Naive thymus-derived CD8-positive, alpha-beta T cell (primary cell): ENCODE measurements at regions not wholly inside any gene's neighbourhood (a gene's known extent, or its start where the extent isn't known, plus 50 kb on each side); places are given as distances from the start of the nearest gene placed in this dataset.
"Not testable (repeated sequence)": the region's sequence is repeated elsewhere in the genome, so short reads cannot be mapped to it uniquely, and the experiment has no call there.

Experiments
- ATAC-seq, 2 donors: fragments of 150-1000 bp; cut with Tn5 transposase in 1 of 2; sonication (Bioruptor Pico), chemical (Tn5 transposase) in 1 of 2; 1 replicate in 1 of 2; 2 replicates in 1 of 2; pipeline ENCODE4 v1.10.0; 2021; ENCODE audit warnings: mild to moderate bottlenecking in 2 of 2, moderate library complexity in 2 of 2
- POLR2A ChIA-PET: fragments of 350-600 bp; sonication (Branson Sonifier 250); formaldehyde crosslinking; loops from one replicate; lab custom pipeline; 2021; ENCODE audit warnings: antibody characterized with exemption; lab: Charles Lee
- DNase-seq, 10 donors: peaks; one replicate each; pipeline versions ENCODE4 v3.0.0 to v3.0.0-alpha.2; 2020 to 2022
- H3K27ac Mint-ChIP-seq, 10 donors: one replicate each; pipeline ENCODE4 v1.8.0; 2020 to 2022; ENCODE audit warnings: mild to moderate bottlenecking in 10 of 10, mixed read lengths in 10 of 10, moderate library complexity in 4 of 10, inconsistent platforms in 1 of 10
- H3K27me3 Mint-ChIP-seq, 5 donors: one replicate each; pipeline ENCODE4 v1.8.0; 2021 to 2022; ENCODE audit warnings: mixed read lengths in 5 of 5
- H3K36me3 Mint-ChIP-seq, 3 donors: one replicate each; pipeline ENCODE4 v1.8.0; 2020 to 2022; ENCODE audit warnings: mixed read lengths in 3 of 3, mild to moderate bottlenecking in 2 of 3, inconsistent platforms in 1 of 3
- H3K4me1 Mint-ChIP-seq, 4 donors: one replicate each; pipeline ENCODE4 v1.8.0; 2021 to 2022; ENCODE audit warnings: mixed read lengths in 4 of 4
- H3K4me3 Mint-ChIP-seq, 10 donors: one replicate each; pipeline ENCODE4 v1.8.0; 2020 to 2022; ENCODE audit warnings: mild to moderate bottlenecking in 10 of 10, mixed read lengths in 10 of 10, moderate library complexity in 6 of 10, inconsistent platforms in 1 of 10
- H3K9me3 Mint-ChIP-seq, 9 donors: one replicate each; pipeline ENCODE4 v1.8.0; 2020 to 2022; ENCODE audit warnings: mixed read lengths in 9 of 9, mild to moderate bottlenecking in 3 of 9, inconsistent platforms in 1 of 9, moderate library complexity in 1 of 9

DNA sequence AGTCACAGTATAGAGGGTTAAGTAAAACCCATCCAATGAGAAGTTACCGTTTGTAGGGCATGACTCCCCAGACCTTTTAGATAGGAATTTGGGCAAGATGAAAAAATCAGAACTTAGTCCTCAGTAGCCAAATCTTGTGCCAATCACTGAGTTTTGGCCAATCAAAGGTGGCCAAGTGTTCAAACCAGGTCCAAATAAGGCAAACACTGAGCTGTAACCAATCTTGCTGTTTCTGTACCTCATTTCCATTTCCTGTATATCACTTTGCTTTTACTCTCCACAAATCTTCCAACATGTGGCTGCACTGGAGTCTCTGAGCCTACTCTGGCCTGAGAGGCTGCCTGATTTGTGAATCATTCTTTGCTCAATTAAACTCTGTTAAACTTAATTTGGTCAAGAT is 81.8 kb upstream of the GPR6 start:
- Mint-ChIP-seq H3K4me3 (no peak overlapping the region), H3K4me1 (peaks cover 0 to 34% (median under 1%) of the 10 kb centered on the region in 4 donors), H3K27ac (no peak overlapping the region), H3K36me3 (no peaks in the 10 kb centered on the region), H3K27me3 (peaks cover 2 to 16% (median 6%) of the 10 kb centered on the region in 5 donors), H3K9me3 (peaks cover 0 to 7% (median 0%) of the 10 kb centered on the region in 9 donors)
- ATAC-seq (no peak), DNase-seq (no peak)
- POLR2A ChIA-PET = no interaction called here

DNA sequence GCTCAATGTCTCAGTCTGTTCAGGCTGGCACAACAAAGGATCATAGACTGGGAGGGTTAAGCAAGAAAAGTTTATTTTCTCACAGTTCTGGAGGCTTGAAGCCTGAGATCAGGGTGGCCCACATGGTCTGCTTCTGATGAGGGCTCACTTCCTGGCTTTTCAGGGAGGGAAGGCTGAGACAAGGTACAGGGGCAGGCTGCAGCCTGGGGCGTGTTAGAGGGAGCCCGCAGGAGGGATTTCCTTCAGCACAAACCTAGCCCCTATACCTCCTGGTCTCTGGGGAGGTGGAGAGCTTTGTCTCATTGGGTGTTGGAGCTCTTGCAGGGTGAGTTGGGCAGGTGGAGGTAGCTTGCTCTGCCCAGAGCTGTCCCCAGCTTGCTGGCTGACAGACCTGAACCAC is 81.1 kb upstream of the GPR6 start:
- Mint-ChIP-seq H3K27me3 (peaks cover under 1 to 12% (median 3%) of the 10 kb centered on the region in 5 donors), H3K27ac (no peak overlapping the region), H3K4me3 (no peak overlapping the region), H3K4me1 (peaks cover 0 to 29% (median under 1%) of the 10 kb centered on the region in 4 donors), H3K9me3 (peaks cover 0 to 7% (median 0%) of the 10 kb centered on the region in 9 donors), H3K36me3 (no peaks in the 10 kb centered on the region)
- no peak for ATAC-seq
- no peak for DNase-seq
- POLR2A ChIA-PET = no interaction called here

DNA sequence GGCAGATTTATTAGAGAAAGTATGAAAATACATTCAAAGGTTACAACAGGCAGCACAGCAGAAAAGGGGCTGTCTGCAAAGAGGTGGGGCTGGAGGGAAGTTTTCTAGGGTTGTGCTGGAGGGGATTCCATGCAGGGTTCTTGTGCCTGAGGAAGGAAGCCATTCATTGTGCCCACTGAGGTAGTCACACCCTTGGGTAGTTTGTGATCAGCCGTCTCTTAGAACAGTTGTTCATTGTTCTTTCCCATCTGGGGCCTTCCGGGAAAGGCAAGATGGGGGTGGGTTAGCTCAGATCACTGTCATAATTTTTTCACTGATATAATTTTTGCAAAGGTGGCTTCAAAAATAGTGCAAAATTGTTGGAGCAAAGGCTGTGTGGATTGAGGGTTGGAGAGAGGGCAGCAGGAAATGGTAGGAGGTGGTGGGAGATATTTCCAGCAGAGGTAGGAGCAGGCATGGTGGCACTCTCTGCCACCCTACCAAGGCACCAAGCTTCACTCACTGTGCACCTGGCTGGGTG is 80.5 kb upstream of the GPR6 start:
- Mint-ChIP-seq H3K4me3 (peak overlapping the region in 1 of 10 donors; percentile 46), H3K27me3 (peaks cover 0 to 8% (median under 1%) of the 10 kb centered on the region in 5 donors), H3K4me1 (peaks cover 0 to 23% (median 0%) of the 10 kb centered on the region in 4 donors), H3K36me3 (no peaks in the 10 kb centered on the region), H3K9me3 (peaks cover 0 to 7% (median 0%) of the 10 kb centered on the region in 9 donors), H3K27ac (peak overlapping the region in 1 of 10 donors; percentile 29)
- POLR2A ChIA-PET = no interaction called here
- no peak for ATAC-seq
- DNase-seq = no peak

DNA sequence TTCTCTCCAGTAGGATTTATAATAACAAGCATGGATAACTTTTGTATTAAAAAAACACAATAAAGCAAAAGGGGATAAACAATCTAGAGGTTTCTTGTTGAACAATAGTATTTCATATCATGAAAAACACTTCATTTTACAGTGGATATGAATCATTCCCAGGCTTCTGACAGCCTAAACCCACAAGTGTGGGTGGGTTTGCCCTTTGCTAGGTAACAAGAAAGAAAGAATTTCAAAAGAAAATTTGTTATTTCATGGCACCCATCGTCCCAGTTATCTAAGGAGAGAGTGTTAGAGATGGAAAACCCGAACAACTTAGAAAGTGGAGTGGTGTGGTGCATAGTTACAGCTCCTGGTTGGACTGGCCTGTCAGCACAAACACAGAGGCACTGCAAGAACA is 76.1 kb upstream of the GPR6 start:
- H3K27me3 Mint-ChIP-seq = peaks cover 0 to 16% (median 8%) of the 10 kb centered on the region in 5 donors
- no peak overlapping the region for H3K4me3 Mint-ChIP-seq

DNA sequence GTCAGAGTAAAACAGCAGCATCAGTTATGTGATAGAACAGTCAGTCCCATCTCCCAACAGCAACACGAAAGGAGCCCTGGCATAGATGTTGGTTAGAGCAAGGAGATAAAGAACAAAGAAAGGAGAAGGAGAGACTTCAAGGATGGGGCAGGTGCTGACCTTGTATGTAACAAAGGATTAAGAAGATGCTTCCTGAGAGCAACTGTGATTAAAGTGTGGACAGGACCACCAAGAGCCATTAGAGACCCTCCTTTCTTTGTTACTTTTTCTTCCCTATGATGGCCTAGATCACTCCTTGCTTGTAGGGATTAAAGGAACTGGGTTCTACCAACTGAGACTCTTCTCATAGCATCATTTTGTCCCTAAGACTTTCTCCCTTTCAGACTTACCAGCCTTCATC is 75.2 kb upstream of the GPR6 start:
- ATAC-seq = no peak
- POLR2A ChIA-PET = no interaction called here
- DNase-seq = no peak
- no peak overlapping the region for H3K27ac Mint-ChIP-seq
- H3K27me3 Mint-ChIP-seq = peaks cover 0 to 14% (median 8%) of the 10 kb centered on the region in 5 donors
- no peaks in the 10 kb centered on the region for H3K4me1 Mint-ChIP-seq
- no peaks in the 10 kb centered on the region for H3K9me3 Mint-ChIP-seq
- no peaks in the 10 kb centered on the region for H3K36me3 Mint-ChIP-seq
- no peak overlapping the region for H3K4me3 Mint-ChIP-seq

More for the DNA sequence above, 76.1 kb upstream of the GPR6 start:
- POLR2A ChIA-PET = no interaction called here
- H3K36me3 Mint-ChIP-seq = no peaks in the 10 kb centered on the region
- no peaks in the 10 kb centered on the region for H3K9me3 Mint-ChIP-seq
- H3K27ac Mint-ChIP-seq = no peak overlapping the region
- no peak for ATAC-seq
- no peak for DNase-seq
- peaks cover 0 to under 1% (median 0%) of the 10 kb centered on the region in 4 donors for H3K4me1 Mint-ChIP-seq

DNA sequence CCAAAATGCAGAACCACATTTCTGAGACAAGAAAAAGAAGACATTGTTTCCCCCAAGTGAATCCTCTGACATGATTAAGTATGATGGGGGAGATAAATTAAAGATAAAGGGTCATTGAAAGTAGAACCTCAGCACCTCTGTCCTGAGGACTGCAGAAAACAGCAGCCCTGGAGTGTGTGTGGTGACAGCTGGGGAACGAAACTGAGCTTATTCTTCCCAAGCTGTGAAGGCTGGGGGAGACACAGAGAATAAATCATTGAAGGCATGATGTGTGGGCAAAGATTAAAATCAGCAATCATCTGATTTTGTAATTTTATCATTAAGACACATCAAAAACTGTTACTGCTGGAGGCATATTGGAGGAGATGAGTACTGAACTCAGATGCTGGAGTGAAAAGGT is 67.5 kb upstream of the GPR6 start:
- POLR2A ChIA-PET = no interaction called here
- H3K27me3 Mint-ChIP-seq = peaks cover 0 to 11% (median 1%) of the 10 kb centered on the region in 5 donors
- no peaks in the 10 kb centered on the region for H3K4me1 Mint-ChIP-seq
- no peak for ATAC-seq
- H3K4me3 Mint-ChIP-seq = no peak overlapping the region
- no peak overlapping the region for H3K27ac Mint-ChIP-seq
- H3K36me3 Mint-ChIP-seq = no peaks in the 10 kb centered on the region
- H3K9me3 Mint-ChIP-seq = no peaks in the 10 kb centered on the region
- no peak for DNase-seq

DNA sequence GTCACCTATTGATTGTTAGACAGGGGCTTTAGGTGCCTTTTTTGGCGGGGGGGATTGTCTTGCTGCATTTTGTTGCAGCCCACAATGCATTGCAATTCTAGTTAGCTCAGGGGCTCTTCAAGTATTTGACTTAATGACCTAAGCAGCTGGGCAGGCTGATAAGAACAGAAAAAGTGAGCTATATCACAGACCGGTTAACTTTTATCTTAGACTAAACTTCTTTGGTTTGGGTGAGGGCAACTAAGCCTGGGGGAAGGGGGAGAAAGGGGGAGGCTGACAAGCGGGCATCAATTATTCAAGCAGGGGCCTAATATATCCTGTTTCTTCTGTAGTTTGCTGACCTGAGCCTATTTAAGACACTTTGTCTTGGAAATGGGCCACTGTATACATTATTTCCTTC is 66.0 kb upstream of the GPR6 start:
- H3K36me3 Mint-ChIP-seq = no peaks in the 10 kb centered on the region
- no peak for ATAC-seq
- H3K9me3 Mint-ChIP-seq = no peaks in the 10 kb centered on the region
- H3K27me3 Mint-ChIP-seq = peaks cover 0 to 7% (median 1%) of the 10 kb centered on the region in 5 donors
- POLR2A ChIA-PET = no interaction called here
- H3K27ac Mint-ChIP-seq = no peak overlapping the region
- H3K4me3 Mint-ChIP-seq = no peak overlapping the region
- DNase-seq = no peak
- H3K4me1 Mint-ChIP-seq = peaks cover 0 to 2% (median 0%) of the 10 kb centered on the region in 4 donors

DNA sequence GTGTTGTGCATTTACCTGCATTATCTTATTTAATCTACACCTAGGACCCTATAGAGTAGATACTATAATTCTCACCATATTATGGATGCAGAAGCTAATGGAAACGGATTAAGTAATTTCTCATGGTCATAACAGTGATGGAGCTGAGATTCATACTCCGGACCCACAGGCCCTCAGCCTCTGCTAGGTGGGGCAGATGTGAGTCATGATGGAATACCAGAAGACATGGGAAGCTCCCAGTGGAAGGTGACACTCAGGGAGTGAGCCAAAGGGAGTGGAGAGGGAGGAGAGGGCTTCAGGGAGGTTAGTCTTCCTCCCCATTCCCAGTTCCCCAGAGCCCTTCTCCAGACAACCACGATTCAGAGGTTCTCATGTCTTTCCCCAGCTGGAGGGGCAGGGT is 65.2 kb upstream of the GPR6 start:
- POLR2A ChIA-PET = no interaction called here
- Mint-ChIP-seq H3K36me3 (no peaks in the 10 kb centered on the region), H3K4me3 (no peak overlapping the region), H3K4me1 (peaks cover 0 to 2% (median 0%) of the 10 kb centered on the region in 4 donors), H3K27me3 (peaks cover 0 to 7% (median 1%) of the 10 kb centered on the region in 5 donors), H3K27ac (no peak overlapping the region), H3K9me3 (no peaks in the 10 kb centered on the region)
- DNase-seq (no peak), ATAC-seq (no peak)

DNA sequence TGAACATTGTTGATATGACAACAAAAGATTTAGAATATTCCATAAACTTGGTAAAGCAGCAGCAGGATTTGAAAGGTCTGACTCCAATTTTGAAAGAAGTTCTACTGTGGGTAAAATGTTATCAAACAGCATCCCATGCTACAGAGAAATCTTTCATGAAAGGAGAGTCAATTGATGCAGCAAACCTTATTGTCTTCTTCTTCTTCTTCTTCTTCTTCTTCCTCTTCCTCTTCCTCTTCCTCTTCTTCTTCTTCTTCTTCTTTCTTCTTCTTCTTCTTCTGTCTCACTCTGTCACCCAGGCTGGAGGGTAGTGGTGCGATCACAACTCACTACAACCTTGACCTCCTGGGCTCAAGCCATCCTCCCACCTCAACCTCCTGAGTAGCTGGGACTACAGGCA is 62.4 kb upstream of the GPR6 start:
- ATAC-seq, H3K27ac Mint-ChIP-seq, H3K9me3 Mint-ChIP-seq, H3K4me3 Mint-ChIP-seq, H3K36me3 Mint-ChIP-seq, H3K4me1 Mint-ChIP-seq, POLR2A ChIA-PET, H3K27me3 Mint-ChIP-seq, DNase-seq: not testable (repeated sequence)

DNA sequence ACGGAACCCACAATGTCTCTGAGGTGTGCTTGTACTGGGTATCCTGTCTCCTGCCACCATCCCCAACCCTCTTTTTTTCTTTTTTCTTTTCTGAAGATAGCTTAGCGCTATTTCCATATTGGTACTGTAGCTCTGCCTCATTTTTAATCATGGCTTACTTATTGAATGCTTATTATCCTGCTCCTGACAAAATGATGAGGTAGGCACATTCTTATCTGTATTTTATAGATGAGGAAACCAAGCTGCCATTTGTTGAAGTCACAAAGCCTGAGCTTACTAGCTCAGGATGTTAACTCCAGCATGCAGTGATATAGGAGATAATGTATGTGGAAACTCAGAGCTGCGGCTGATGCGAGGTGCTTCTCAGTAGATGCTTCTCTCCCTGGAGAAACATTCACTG is 61.4 kb upstream of the GPR6 start:
- no peaks in the 10 kb centered on the region for H3K9me3 Mint-ChIP-seq
- H3K4me3 Mint-ChIP-seq = no peak overlapping the region
- peaks cover 0 to 9% (median 6%) of the 10 kb centered on the region in 5 donors for H3K27me3 Mint-ChIP-seq
- no peak overlapping the region for H3K27ac Mint-ChIP-seq
- no peak for ATAC-seq
- peaks cover 0 to 2% (median 0%) of the 10 kb centered on the region in 4 donors for H3K4me1 Mint-ChIP-seq
- POLR2A ChIA-PET = no interaction called here
- no peaks in the 10 kb centered on the region for H3K36me3 Mint-ChIP-seq
- DNase-seq = no peak

DNA sequence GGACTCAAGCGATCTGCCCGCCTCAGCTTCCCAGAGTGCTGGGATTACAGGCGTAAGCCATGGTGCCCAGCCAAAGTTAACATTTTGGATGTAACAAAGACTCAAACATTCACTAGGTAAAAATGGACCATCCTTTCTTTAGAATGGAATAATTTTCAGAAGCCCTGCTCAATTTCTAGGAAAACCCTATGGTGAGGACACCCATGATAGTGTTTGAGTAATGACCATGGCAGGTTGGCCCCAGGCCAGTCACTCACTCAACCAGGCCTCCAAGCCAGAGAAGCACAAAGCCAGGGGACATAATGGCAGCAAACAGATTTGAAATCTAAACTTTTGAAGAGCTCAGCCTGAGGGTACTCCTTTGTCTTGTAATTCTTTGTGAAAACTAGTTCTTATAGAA is 59.9 kb upstream of the GPR6 start:
- Mint-ChIP-seq H3K27ac (no peak overlapping the region), H3K27me3 (peaks cover 3 to 11% (median 9%) of the 10 kb centered on the region in 5 donors), H3K36me3 (no peaks in the 10 kb centered on the region), H3K4me3 (no peak overlapping the region), H3K9me3 (no peaks in the 10 kb centered on the region), H3K4me1 (peaks cover 0 to 2% (median 0%) of the 10 kb centered on the region in 4 donors)
- POLR2A ChIA-PET = no interaction called here
- ATAC-seq (no peak), DNase-seq (no peak)

DNA sequence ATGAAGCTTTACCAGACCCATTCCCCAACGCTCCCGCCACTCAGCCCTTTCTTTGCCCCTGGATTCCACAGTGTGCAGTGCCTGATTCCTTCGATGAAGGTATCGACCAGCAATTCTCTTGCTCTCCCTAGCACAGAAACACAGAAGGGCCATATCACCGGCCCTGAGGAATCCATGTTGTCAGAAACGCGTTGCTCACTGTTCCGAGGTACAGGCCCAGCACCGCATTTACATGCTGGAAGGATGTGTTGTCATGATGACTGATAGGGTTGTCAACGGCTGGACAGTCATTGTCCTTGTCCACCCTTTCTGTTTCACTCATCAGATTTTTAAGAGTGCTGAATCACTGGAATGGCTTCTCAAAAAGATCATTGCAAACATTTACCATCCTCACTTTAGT is 57.2 kb upstream of the GPR6 start:
- Mint-ChIP-seq H3K27me3 (peaks cover 5 to 31% (median 17%) of the 10 kb centered on the region in 5 donors), H3K4me3 (no peak overlapping the region), H3K9me3 (no peaks in the 10 kb centered on the region), H3K36me3 (no peaks in the 10 kb centered on the region), H3K27ac (no peak overlapping the region), H3K4me1 (peaks cover 0 to under 1% (median 0%) of the 10 kb centered on the region in 4 donors)
- no peak for DNase-seq
- ATAC-seq = no peak
- POLR2A ChIA-PET = no interaction called here

DNA sequence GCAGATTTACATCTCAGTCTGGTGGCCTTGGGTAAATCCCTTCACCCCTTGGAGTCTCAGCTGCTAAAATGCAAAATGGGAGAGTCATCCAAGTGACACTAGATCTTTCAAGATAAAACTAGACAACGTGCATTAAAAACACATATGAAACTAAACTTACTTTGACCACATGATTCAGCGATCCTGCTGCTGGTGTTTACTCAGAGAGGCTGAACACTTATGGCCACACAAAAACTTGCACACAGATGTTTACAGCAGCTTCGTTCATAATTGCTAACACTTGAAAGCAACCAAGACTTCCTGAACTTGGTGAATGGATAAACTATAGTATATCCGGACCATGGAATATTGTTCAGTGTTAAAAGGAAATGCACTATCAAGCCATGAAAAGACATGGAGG is 55.3 kb upstream of the GPR6 start:
- peaks cover 9 to 34% (median 18%) of the 10 kb centered on the region in 5 donors for H3K27me3 Mint-ChIP-seq
- POLR2A ChIA-PET = no interaction called here
- no peaks in the 10 kb centered on the region for H3K9me3 Mint-ChIP-seq
- no peaks in the 10 kb centered on the region for H3K4me1 Mint-ChIP-seq
- H3K36me3 Mint-ChIP-seq = no peaks in the 10 kb centered on the region
- H3K4me3 Mint-ChIP-seq = no peak overlapping the region
- no peak overlapping the region for H3K27ac Mint-ChIP-seq
- no peak for DNase-seq
- no peak for ATAC-seq

DNA sequence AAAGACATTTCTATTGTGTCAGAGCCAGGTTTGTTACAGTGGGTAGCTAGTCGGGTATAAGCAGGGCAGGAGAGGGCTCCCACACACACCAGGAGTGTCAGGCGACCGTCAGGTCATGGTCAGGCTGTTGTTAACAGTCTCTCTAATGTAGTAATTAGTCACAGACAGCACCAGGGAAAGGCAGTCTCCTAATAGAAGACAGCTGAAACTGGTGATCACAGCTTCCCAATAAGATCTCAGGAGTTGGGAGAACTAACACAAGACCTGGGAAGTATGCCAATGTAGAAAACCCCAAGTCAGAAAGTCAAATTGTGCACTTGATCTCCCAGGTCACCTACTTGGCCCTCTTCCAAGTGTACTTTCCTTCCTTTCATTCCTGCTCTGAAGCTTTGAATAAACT is 53.0 kb upstream of the GPR6 start:
- H3K27ac Mint-ChIP-seq = no peak overlapping the region
- H3K27me3 Mint-ChIP-seq = peaks cover 9 to 34% (median 18%) of the 10 kb centered on the region in 5 donors
- DNase-seq (no peak), ATAC-seq (no peak)
- H3K4me1 Mint-ChIP-seq = no peaks in the 10 kb centered on the region
- no peak overlapping the region for H3K4me3 Mint-ChIP-seq
- POLR2A ChIA-PET = no interaction called here
- H3K36me3 Mint-ChIP-seq = no peaks in the 10 kb centered on the region
- no peaks in the 10 kb centered on the region for H3K9me3 Mint-ChIP-seq
